MV-4-11 (cell line): ENCODE measurements at regions not wholly inside any gene's neighbourhood (a gene's known extent, or its start where the extent isn't known, plus 50 kb on each side); places are given as distances from the start of the nearest gene placed in this dataset.
A peak's percentile ranks its signal among the peaks of the same experiment; 100 is the strongest.
"Not testable (repeated sequence)": the region's sequence is repeated elsewhere in the genome, so short reads cannot be mapped to it uniquely, and the experiment has no call there.

Experiments
- DNase-seq: peaks from one replicate; lab custom pipeline; 2025; lab: John Stamatoyannopoulos, UW

DNA sequence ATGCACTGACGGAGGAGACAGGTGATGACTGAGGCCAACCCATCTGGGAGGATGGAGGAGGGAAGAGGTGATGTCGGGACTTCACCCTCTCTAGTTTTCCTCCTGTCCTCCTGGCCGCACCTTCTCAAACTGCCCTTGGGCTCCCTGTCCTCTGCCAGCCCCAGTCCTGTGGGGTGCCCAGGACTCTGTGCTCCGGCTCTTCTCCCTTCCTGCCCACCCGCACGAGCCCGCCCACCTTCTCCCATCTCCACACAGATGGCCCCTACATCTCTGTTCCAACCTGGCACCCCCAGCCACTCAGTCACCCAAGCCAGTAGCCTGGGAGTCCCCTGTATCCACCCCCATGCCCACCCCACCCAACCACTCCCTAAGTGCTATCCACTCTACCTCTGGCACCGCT, 206.7 kb upstream of the LINGO1 start:
- no peak for DNase-seq

DNA sequence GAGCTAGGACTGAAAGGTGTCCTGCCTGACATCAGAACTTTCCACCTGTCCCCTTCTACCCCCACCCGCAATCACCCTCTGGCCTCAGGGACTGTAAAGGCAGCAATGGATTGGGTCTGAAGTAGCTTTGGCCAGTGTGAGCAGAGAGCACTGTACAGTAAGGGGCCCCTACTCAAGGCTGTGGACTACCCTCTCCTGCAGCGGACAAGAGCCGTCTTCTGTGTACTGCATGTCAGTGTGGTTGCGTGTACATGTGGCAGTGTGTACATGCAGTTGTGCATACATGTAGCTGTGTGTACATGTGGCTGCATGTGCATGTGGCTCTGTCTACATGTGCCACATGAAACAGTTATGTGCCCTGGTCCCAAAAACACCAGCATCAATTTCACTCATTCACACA, 205.9 kb upstream of the LINGO1 start:
- no peak for DNase-seq

DNA sequence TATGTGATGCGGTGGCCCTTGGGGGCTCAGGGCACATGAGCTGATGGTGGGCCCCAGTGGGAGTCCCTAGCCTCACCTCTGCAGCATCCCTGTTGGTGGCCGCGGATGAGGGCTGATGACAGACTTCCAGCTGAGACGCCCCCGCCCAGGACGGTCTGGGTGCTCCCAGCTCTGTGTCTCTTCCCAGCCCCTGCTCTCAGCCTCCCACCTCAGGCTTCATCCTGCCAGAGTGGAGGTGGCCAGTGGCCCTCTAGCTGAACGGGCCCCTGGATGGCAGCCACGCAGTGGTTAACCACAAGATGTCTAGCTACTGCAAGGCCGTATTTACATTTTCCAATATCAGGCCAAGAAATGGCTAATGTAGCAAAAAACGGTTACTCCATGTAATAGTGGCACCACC, 205.3 kb upstream of the LINGO1 start:
- DNase-seq: no peak

DNA sequence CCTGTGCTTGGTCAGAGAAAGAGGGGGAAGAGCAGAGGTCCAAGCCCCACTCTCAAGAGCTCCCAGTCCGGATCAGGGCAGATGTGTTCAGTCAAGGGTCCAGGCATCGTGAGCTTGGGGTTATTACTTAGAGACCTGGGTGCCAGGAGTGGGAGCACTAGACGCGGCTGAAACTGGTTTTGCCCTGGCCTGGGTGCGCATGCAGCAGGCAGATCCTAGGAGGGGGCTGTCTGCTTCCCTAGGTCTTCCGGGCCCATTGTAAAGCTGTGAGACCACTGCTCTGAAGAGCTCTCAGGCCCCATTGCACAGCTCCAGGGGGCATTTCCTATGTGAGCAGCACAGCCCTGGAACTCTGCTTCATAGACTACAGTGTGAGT, 204.9 kb upstream of the LINGO1 start:
- DNase-seq: no peak

DNA sequence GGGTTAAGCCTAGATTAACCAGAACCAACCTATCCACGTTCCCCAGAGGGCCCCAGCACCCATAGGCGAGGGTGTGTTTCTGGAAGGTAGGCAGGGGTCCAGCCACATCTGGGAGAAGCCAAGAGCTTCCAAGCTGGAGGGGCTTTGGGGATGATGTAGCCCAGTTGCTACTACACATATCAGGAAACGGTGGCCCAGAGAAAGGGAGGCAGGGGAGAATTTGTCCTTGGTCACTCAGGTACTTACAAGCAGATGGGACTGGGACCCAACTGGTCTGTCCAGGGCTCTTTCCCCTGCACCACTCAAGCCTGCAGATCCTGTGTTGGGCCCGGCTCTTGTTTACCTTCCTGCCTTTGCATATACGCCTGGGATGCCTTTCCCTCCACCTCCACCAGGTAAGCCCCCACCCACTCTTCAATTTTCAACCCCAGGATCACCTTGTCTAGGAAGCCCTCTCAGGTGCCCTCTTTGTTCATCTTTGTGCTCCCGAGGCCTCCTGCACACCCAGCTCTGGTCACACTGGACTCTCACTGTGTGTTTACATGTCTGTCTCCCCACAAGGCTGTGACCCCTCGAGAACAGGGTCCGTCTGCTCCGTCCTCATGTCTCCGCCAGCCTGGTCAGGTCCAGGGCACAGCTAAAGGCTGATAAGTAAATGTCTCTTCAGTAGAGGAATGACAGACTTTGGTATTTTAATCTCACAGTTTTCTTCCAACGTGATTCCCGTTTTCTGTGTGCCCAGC, 204.4 kb upstream of the LINGO1 start:
- DNase-seq: no peak

DNA sequence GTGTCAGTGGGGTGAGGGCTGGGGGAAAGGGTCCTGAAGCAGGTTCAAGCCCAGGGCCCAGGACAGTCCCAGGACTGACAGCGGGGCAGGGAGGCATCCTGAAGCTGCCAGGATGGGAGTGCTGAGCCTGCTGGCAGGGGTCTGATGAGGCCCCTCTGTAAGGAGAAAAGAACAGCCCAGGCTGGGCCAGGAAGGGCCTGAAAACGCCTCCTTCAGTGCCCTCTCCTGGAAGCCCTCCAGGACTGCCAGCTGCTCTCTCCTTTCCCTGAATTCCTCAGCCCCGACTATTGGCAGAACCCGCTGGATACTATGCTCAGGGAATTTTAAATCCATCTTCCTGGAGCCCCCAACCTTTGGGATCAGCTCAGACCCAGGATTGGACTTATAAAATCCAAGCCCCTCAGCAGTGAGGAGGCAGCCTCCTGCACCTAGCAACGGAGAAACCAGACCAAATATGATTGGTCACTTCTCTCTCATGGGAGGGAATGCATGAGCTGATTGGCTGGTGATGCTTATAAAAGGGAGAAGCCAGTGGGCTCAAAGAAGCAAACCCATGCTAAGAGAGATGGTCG, 203.5 kb upstream of the LINGO1 start:
- DNase-seq: no peak

DNA sequence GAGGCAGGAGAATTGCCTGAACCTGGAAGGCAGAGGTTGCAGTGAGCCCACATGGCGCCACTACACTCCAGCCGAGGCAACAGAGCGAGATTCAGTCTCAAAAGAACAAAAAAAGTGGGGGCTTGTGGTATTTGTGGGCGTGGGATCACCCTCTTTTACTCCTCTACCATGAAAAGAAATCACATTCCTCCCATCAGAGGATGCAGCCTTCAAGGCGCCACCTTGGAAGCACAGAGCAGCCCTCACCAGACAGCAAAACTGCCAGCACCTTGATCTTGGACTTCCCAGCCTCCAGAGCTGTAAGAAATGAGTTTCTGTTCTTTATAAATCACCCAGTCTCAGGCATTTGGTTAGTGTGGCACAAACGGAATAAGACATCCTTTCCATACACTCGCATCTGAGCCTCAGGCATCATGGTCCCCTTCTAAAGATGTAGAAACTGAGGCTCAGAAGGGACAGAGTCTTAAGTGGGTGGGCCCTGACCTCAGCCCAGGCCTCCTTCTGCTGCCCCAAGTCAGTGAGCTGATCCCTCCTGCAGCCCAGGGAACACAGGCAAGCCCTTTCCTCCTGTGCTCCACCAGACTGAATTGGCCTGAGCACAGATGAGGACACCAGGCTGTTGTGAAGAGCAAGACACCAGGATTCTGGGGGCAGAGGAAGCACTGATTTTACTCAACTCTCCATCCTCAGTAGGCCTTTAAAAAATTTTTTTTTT, 201.7 kb upstream of the LINGO1 start:
- no peak for DNase-seq

DNA sequence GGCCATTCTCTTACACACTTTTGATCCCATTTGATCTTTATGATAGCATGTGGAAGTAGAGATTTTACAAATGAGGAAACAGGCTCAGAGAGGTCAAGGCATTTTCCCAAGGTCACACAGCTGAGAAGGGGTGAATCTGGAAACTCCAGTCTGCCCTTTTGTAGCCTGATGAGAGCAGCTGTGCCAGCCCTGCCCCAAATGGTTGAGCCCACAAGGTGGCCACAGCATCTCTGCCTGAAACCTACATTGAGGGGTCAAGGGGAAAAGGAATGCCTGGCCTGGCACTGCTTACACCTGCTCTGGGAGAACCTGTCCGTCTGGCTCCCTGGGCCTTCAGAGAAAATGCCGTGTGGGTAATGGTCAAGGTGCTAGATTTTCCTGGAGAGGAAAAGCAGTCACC, 200.2 kb upstream of the LINGO1 start:
- DNase-seq: no peak

DNA sequence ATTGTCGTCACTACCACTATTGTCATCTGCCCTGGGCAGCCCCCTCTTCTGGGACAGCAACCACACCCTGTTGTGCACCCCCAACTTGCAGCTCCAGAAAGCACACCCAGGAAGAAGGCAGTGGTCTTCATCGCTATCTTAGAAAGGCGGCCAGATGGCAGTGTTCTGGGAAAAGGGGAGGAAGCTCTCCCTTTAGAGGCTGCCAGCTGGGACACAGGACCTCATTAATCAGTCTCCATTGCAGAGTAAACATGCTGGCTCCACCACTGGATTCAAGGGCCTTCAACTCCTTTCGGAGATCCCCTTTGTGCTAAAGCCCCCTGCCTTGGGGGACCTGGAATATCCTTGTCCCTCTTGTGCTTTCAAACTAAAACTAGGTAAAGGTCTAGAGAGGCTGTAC, 199.3 kb upstream of the LINGO1 start:
- DNase-seq: no peak

DNA sequence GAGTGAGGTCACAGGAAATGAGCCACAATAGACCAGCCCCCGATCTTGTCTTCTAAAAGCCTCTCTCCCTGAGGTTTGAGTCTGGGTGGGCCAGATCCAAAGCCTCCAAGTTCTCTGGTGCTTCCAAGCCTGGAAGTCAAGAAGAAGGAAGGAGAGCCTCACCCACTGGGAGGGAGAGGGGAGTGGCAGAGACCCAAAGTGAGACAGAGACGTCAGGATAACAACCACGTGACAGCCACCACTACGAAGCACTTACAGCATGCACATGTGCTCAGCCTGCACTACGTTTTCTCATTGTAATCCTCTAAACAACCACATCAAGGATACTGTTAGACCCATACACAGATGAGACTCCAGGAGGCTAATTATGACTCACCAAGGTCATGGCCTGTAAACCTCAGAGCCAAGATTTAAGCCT, 197.3 kb upstream of the LINGO1 start:
- peak; percentile 26 for DNase-seq

DNA sequence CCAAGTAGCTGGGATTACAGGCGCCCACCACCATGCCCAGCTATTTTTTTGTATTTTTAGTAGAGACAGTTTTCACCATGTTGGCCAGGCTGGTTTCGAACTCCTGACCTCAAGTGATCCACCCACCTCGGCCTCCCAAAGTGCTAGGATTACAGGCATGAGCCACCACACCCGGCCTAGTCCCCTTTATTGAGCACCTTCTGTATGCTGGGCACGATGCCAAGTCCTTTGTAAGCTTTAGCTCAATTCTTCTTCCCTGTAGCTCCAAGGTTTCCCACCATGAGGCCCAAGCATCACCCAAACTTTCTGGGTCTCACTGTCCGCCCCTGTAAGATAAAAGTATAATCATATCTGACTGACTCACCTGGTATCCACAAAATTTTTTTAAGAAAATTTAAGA, 196.6 kb upstream of the LINGO1 start:
- DNase-seq: not testable (repeated sequence)

DNA sequence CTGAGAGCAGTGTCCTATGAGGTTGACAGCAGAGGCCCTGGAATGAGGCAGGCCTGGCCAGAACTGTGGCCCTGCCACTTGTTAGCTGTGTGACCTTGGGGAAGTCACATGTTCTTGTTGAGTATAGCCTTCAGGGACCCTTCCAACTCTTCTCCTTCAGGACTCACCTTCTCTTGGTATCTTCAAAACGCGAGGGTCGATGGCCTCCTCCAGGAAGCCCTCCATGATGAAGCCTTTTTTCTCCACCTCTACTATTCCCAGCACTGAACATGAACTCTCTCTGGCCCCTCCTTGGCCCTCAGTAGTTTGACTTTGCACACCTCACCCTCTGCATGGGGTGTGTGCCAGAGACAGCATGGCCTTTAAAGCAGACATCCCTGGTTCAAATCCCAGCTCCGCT, 195.1 kb upstream of the LINGO1 start:
- no peak for DNase-seq

DNA sequence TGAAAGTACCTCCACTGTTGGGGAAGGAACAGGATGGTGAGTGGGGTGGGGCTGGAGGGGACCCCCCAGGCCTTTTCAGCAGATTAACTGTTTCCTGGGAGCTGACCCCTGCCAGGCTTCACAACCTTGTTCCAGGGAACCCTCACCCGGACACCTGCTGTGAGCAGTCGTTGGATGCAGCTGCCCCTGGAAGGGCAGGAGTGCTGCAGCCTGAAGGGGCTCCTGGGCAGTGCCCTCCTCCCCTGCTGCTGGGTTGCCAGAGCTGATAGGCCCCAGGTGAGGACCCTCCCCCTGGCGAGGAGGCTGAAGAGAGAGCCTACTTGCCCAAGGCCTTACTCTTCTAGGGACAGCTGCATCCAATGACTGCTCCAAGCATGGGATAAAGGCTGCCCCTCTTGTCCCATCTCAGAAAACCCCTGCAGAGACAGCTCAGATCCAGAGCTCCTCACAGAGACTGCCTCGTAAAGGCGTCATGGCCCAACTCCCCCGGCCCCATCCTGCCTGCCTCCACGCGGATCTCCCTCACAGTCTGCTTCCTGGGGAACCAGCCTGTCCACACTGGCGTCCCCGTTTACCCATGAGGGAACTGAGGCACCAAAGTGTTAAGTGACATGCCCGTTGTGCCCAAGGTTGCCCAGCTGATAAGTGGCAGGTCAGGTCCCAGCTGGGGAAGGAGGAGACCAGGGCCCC, 193.4 kb upstream of the LINGO1 start:
- DNase-seq: no peak

DNA sequence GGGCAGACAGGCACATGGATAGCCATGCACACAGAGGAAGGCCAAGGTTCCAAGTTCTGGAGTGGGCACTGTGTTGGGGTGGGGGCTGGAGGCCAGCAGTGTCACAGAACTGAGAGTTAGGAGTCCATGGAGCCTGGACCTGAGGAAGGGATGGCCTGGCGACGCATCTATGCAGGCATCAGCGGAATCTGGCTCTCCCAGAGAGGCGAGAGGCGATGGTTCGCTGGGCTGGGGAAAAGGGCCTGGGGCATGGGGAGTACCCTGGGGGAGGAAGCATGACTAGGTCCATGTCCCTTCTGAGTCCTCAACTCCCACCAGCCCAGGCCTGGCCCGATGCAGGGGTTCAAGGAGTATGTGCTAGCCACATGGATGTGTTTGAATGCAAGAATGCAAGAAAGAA, 192.8 kb upstream of the LINGO1 start:
- no peak for DNase-seq

DNA sequence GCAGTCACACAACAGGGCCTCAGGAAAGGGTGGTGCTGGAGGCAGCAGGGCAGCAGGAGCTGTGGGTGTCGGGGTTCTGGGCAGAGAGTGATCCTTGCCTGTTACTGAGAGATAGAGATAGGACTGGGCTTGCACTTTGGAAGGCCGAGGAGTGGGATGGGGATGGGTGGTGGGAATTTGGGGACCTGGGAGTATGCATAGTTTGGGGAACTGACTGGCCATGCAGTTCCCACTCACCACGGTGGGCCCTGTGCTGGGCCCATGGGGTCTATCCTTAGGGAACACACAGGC, 192.5 kb upstream of the LINGO1 start:
- DNase-seq: no peak

DNA sequence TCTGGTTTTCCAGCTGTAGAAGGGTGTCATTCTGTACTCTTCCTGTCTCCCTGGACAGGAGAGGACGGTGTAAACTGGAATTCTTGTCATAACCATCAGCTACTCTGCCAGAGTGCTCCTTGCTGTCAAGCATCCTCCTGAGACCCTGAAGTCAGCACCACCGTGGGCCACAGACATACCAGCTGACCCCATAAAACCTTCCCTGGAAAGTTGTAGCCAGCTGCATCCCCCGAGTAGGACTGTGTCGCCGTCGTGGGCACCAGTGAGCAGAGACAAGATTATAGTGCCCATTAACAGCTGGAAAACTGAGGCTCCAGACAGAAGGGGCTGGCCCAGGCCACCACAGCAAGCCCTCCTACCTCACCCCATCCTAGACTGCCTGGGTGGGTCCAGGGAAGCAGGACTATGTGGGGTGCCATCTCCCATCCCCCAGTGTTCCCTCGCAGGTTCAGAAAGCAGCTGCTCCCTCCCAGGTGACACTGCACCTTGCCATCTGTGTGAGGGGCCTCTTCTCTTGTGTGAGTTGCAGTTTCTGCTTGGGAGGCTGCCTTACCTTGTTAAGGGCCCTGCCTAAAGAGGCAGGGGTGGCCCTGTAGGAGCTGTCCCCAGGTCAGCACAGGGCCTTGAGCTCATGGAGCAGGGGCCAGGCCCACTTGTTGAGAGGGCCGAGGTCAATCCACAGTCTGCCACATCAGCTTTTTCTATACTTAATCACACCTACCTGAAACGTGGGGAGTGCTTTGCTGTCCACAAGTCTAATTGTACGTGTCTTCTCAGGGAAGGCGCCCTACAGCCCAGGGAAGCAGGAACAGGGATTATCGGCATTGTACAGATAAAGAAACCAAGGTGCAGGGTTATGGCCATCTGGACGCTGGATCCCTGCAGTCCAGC, 191.9 kb upstream of the LINGO1 start:
- DNase-seq: no peak

DNA sequence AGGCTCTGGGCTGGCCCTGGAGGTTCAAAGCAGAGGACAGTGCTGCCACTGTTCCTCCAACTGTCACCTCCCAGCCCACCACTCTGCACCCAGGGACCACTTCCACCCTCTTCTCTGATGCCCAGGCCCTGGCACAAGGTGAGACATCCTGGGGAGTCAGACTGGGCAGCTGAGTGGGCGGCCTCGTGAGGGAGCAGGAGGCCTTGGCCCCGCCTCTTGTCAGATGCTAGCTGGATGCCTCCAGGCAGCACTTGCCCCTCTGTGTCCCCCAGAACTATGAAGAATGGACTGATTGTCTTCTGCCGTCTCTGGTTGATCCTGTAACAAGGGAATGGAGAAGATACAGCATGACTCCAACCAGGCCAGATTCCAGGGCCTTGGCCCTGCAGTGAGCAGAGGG, 191.0 kb upstream of the LINGO1 start:
- DNase-seq: no peak

DNA sequence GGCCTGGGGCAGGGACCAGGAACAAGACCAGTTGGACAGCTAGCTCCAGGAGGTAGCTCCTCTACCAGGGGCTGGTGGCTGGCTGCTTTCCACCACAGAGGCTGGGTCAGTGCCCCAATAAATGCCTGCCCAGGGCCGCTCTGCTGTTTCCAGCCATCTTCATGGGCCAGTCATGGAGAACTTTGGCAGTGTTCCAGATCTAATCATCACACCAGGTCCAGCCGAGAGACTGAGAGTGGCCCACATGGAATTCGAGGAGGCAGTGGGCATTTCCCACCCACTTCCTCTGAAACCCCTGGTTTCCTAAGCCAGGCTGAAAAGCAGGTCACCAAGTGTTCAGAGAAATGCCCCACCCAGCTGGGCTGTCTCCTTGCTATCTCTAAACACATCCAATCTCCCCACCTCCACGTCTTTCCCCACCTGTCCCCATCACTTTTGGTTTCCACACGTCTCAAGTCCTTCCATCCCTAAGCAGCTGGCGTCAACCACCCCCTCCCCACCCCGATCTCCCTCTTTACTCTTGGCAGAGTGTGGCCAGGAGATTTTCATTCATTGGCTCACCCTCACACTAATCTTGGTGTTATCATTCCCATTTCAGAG, 190.0 kb upstream of the LINGO1 start:
- DNase-seq: no peak

DNA sequence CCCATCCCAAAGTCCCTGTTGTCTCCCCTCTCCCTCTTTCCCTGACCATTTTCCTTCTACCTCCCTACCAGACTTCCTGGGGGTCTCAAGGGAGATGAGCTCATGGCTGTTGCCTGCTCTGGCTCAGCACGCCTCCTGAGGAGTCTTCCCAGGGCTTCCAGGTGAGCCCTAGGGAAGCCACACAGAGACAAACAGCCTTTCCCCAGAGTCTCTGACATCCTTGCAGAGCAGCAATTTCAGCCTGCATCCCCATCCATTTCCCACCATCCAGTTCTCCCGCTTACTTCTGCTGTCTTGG, 189.2 kb upstream of the LINGO1 start:
- no peak for DNase-seq

DNA sequence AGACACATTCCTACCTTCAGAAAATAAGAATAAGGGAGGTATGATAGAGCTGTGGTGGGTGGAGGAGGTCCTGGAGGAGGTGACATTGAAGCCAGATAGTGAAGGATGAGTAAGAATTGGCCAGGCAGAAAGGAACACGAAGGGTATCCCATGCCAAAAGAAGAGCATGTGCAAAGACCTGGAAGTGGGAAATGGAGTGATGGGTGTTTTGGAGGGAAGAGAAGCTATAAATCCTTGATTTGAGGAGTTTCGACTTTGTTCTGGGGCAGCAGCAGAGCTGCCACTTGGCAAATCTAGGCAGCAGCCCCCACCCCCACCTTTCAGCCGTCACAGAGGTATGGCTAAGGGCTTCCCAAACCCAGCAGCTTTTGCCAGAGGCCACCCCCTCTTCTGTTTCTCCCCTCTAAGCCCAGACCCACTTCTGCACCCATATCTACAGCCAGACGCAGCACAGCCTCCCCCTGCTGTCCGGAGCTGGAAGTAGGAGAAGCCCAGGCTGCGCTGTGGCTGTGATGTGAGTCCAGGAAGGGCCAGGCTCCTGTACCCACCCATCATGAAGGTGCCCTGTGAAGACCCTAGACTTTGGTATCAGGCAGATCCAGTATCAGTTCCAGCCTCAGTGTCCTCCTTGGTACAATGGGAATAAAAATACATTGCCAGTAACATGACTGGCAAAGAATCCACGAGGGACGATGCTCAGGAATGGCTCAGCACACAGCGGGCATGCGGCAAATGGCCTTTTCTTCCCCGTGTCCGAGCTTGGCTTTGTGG, 188.7 kb upstream of the LINGO1 start:
- peak; percentile 27 for DNase-seq
